IMR-90 (cell line): ENCODE measurements at regions not wholly inside any gene's neighbourhood (a gene's known extent, or its start where the extent isn't known, plus 50 kb on each side); places are given as distances from the start of the nearest gene placed in this dataset.

Experiments
- ATAC-seq: fragments of 200-7000 bp; cut with Tn5 transposase; 2 replicates; pipeline ENCODE4 v1.9.1; 2020; ENCODE audit warnings: low read depth, mild to moderate bottlenecking, moderate library complexity
- BruUV-seq: library from RNA; stranded (reverse); fragments of 400-500 nt; replicated peaks from 2 replicates; lab custom pipeline; 2021; lab: Mats Ljungman, UMichigan
- CTCF ChIA-PET: fragments of 300-600 bp; formaldehyde crosslinking; extraction: SDS; loops from one replicate; lab custom pipeline; 2021; ENCODE audit warnings: antibody characterized with exemption; lab: Yijun Ruan, JAX
- POLR2A ChIA-PET: fragments of 300-600 bp; sonication (Branson Sonifier 250); formaldehyde crosslinking; loops from one replicate; lab custom pipeline; 2022; ENCODE audit warnings: antibody characterized with exemption; ENCODE audit not compliant: unreplicated experiment; lab: Charles Lee
- DNase-seq: peaks from one replicate; pipeline ENCODE4 v3.0.0; 2013
- H2AFZ ChIP-seq: replicated peaks from 2 replicates; pipeline ENCODE3; 2013; ENCODE audit warnings: low read length, mild to moderate bottlenecking; ENCODE audit not compliant: poor library complexity
- H2AK5ac ChIP-seq: 2 replicates; pipeline ENCODE4 v1.6.1; 2013; ENCODE audit warnings: low read depth, low read length, inconsistent platforms
- H2AK9ac ChIP-seq: replicated peaks from 2 replicates; pipeline ENCODE3; 2013; ENCODE audit warnings: mild to moderate bottlenecking, low read depth, low read length, moderate library complexity; ENCODE audit not compliant: poor library complexity
- H2BK120ac ChIP-seq: 2 replicates; pipeline ENCODE4 v1.6.1; 2013; ENCODE audit warnings: low read depth, low read length, inconsistent platforms
- H2BK15ac ChIP-seq: 3 replicates; pipeline ENCODE4 v1.6.1; 2013; ENCODE audit warnings: low read depth, low read length, inconsistent platforms
- H2BK20ac ChIP-seq: 2 replicates; pipeline ENCODE4 v1.6.1; 2013; ENCODE audit warnings: low read depth, mild to moderate bottlenecking, inconsistent platforms, low read length, moderate library complexity
- H2BK5ac ChIP-seq: 2 replicates; pipeline ENCODE4 v1.6.1; 2013; ENCODE audit warnings: mild to moderate bottlenecking, low read depth, low read length, inconsistent platforms; ENCODE audit not compliant: poor library complexity, severe bottlenecking
- H3K14ac ChIP-seq: replicated peaks from 2 replicates; pipeline ENCODE4 v1.6.1; 2013; ENCODE audit warnings: low read depth, low read length, inconsistent platforms
- H3K18ac ChIP-seq: 2 replicates; pipeline ENCODE4 v1.6.1; 2013; ENCODE audit warnings: low read depth, low read length, control low read depth
- H3K23ac ChIP-seq: 2 replicates; pipeline ENCODE4 v1.6.1; 2013; ENCODE audit warnings: low read depth, low read length, inconsistent platforms
- H3K27ac ChIP-seq: 2 replicates; pipeline ENCODE4 v1.5.1; 2013; ENCODE audit warnings: mild to moderate bottlenecking, control low read depth, low read length; ENCODE audit not compliant: insufficient read depth
- H3K27me3 ChIP-seq: 2 replicates; pipeline ENCODE4 v1.6.1; 2013; ENCODE audit warnings: low read length; ENCODE audit not compliant: control insufficient read depth, insufficient read depth
- H3K36me3 ChIP-seq: 2 replicates; pipeline ENCODE4 v1.6.1; 2013; ENCODE audit warnings: low read length, mixed read lengths; ENCODE audit not compliant: control insufficient read depth, insufficient read depth
- H3K4ac ChIP-seq: 2 replicates; pipeline ENCODE4 v1.6.1; 2013; ENCODE audit warnings: low read depth, low read length, inconsistent platforms
- H3K4me1 ChIP-seq: 2 replicates; pipeline ENCODE4 v1.6.1; 2013; ENCODE audit warnings: low read length, mixed read lengths; ENCODE audit not compliant: control insufficient read depth, insufficient read depth
- H3K4me2 ChIP-seq: 2 replicates; pipeline ENCODE4 v1.6.1; 2013; ENCODE audit warnings: low read depth, mild to moderate bottlenecking, control low read depth, low read length, moderate library complexity
- H3K4me3 ChIP-seq: 2 replicates; pipeline ENCODE4 v1.5.1; 2013; ENCODE audit warnings: low read depth, mild to moderate bottlenecking, control low read depth, low read length, moderate library complexity; ENCODE audit not compliant: insufficient read depth
- H3K56ac ChIP-seq: 2 replicates; pipeline ENCODE4 v1.6.1; 2013; ENCODE audit warnings: low read length, inconsistent platforms; ENCODE audit not compliant: insufficient read depth; ENCODE audit errors: extremely low read depth
- H3K79me1 ChIP-seq, 2 experiments: 2 replicates each; pipeline ENCODE4 v1.6.1; 2013; ENCODE audit warnings: low read length in 2 of 2, inconsistent platforms in 1 of 2, low read depth in 1 of 2
- H3K9ac ChIP-seq: 2 replicates; pipeline ENCODE4 v1.6.1; 2013; ENCODE audit warnings: low read depth, low read length, control low read depth
- H3K9me1 ChIP-seq: 2 replicates; pipeline ENCODE4 v1.6.1; 2013; ENCODE audit warnings: low read length, inconsistent platforms; ENCODE audit not compliant: insufficient read depth
- H3K9me3 ChIP-seq: 2 replicates; pipeline ENCODE4 v1.6.1; 2013; ENCODE audit warnings: low read length; ENCODE audit not compliant: control insufficient read depth, insufficient read depth
- H4K20me1 ChIP-seq: 2 replicates; pipeline ENCODE4 v1.6.1; 2013; ENCODE audit warnings: low read length, inconsistent platforms; ENCODE audit not compliant: insufficient read depth
- H4K5ac ChIP-seq: 2 replicates; pipeline ENCODE4 v1.6.1; 2013; ENCODE audit warnings: mild to moderate bottlenecking, low read depth, low read length, control low read depth
- H4K8ac ChIP-seq, 2 experiments: 2 replicates each; pipeline ENCODE4 v1.6.1; 2013; ENCODE audit warnings: low read depth in 2 of 2, low read length in 2 of 2, control low read depth in 1 of 2, inconsistent platforms in 1 of 2
- H4K91ac ChIP-seq: 2 replicates; pipeline ENCODE4 v1.6.1; 2013; ENCODE audit warnings: low read depth, low read length, inconsistent platforms; ENCODE audit not compliant: insufficient read depth
- CEBPB ChIP-seq: IDR thresholded peaks from 2 replicates; pipeline ENCODE4 v1.6.1; 2012; ENCODE audit warnings: low read depth, low read length, improper control_type of control experiment
- ELK1 ChIP-seq: fragments of 150-350 bp; IDR thresholded peaks from 2 replicates; pipeline ENCODE4 v1.6.1; 2016; ENCODE audit warnings: low read depth, mild to moderate bottlenecking, low read length, moderate library complexity, borderline replicate concordance
- FOS ChIP-seq: fragments of 150-350 bp; IDR thresholded peaks from 2 replicates; pipeline ENCODE4 v1.6.1; 2016; ENCODE audit warnings: low read depth, low read length
- MAFK ChIP-seq: IDR thresholded peaks from 2 replicates; pipeline ENCODE4 v1.6.1; 2012; ENCODE audit warnings: low read depth, low read length, improper control_type of control experiment
- MAZ ChIP-seq: IDR thresholded peaks from 2 replicates; pipeline ENCODE4 v1.6.1; 2012; ENCODE audit warnings: low read depth, mild to moderate bottlenecking, low read length, improper control_type of control experiment, moderate library complexity, borderline replicate concordance
- MXI1 ChIP-seq: IDR thresholded peaks from 2 replicates; pipeline ENCODE4 v1.6.1; 2012; ENCODE audit warnings: low read depth, mild to moderate bottlenecking, low read length, moderate library complexity, borderline replicate concordance
- NFE2L2 ChIP-seq: fragments of 150-350 bp; IDR thresholded peaks from 2 replicates; pipeline ENCODE4 v1.6.1; 2016; ENCODE audit warnings: low read depth, mild to moderate bottlenecking, low read length
- POLR2A ChIP-seq: IDR thresholded peaks from 2 replicates; pipeline ENCODE4 v1.6.1; 2012; ENCODE audit warnings: mild to moderate bottlenecking, low read depth, low read length
- RCOR1 ChIP-seq: IDR thresholded peaks from 2 replicates; pipeline ENCODE4 v1.6.1; 2012; ENCODE audit warnings: mild to moderate bottlenecking, low read length, improper control_type of control experiment; ENCODE audit not compliant: insufficient replicate concordance
- RFX5 ChIP-seq: IDR thresholded peaks from 2 replicates; pipeline ENCODE4 v1.8.0; 2012; ENCODE audit warnings: low read depth, mild to moderate bottlenecking, low read length, moderate library complexity
- SMC3 ChIP-seq: fragments of 150-350 bp; IDR thresholded peaks from 2 replicates; pipeline ENCODE4 v1.6.1; 2016; ENCODE audit warnings: low read depth, mild to moderate bottlenecking, antibody characterized with exemption, low read length, moderate library complexity
- USF2 ChIP-seq: fragments of 150-350 bp; IDR thresholded peaks from 2 replicates; pipeline ENCODE4 v1.6.1; 2017; ENCODE audit warnings: mild to moderate bottlenecking, antibody characterized with exemption, low read length, low read depth
- WGBS, 2 experiments: methylation state at CpG; one replicate each; pipeline versions ENCODE4 v1.1.5 to v1.1.7; 2013; ENCODE audit warnings: missing lambda C conversion rate in 2 of 2; ENCODE audit not compliant: insufficient read length in 1 of 2; ENCODE audit errors: extremely low coverage in 2 of 2; 5-methylcytosine and 5-hydroxymethylcytosine counted together
- dilution Hi-C: fragments of 300-500 bp; cut with HindIII; formaldehyde crosslinking; loops from one replicate; pipeline ENCODE4 v1.14.3; 2018; ENCODE audit warnings: low sequenced_read_pairs; ENCODE audit not compliant: unreplicated experiment
- in situ Hi-C: fragments of 300-500 bp; cut with MboI; formaldehyde crosslinking; loops from 3 replicates; pipeline ENCODE4 v1.14.3; 2019; ENCODE audit warnings: low sequenced_read_pairs, inconsistent platforms, mixed read lengths
- intact Hi-C: fragments of 100-400 bp; cut with micrococcal nuclease; formaldehyde crosslinking; loops from 2 replicates; pipeline ENCODE4 v1.10.0; 2022

- DNase-seq (no peak), ATAC-seq (no peak)
- no peak overlapping the region for H3K4ac ChIP-seq
- no peaks in the 10 kb centered on the region for H3K27me3 ChIP-seq
- no TSS peak for BruUV-seq
- H2BK120ac ChIP-seq: no peak overlapping the region
- H3K4me3 ChIP-seq: no peak overlapping the region
- in situ Hi-C loops (no loop called here), intact Hi-C loops (no loop called here), dilution Hi-C loops (no loop called here)
- H4K8ac ChIP-seq: no peak overlapping the region
- no peak overlapping the region for H2BK5ac ChIP-seq
- H3K27ac ChIP-seq: no peak overlapping the region
- no peaks in the 10 kb centered on the region for H3K4me1 ChIP-seq
- no peaks in the 10 kb centered on the region for H3K36me3 ChIP-seq
- H3K9me1 ChIP-seq: no peaks in the 10 kb centered on the region
- H2BK20ac ChIP-seq: no peak overlapping the region
- WGBS, 2 experiments: no CpG with 5 or more reads among the region's 3 CpGs
- no peak overlapping the region for H4K5ac ChIP-seq
- H3K56ac ChIP-seq: no peak overlapping the region
- no peak overlapping the region for H2BK15ac ChIP-seq
- H3K79me1 ChIP-seq: no peaks in the 10 kb centered on the region
- H4K20me1 ChIP-seq: no peaks in the 10 kb centered on the region
- H2AK9ac ChIP-seq: no peak overlapping the region
- no peak overlapping the region for H3K9ac ChIP-seq
- H4K91ac ChIP-seq: no peak overlapping the region
- POLR2A ChIA-PET: no interaction called here
- CTCF ChIA-PET: interaction anchor here (0.6 kb wide), 1 partner anchor 91 kb away, joined by 3 read pairs; no protein-coding TSS in a partner anchor
- no peak overlapping the region for H2AK5ac ChIP-seq
- H2AFZ ChIP-seq: no peak overlapping the region
- H3K9me3 ChIP-seq: no peaks in the 10 kb centered on the region
- H3K18ac ChIP-seq: no peak overlapping the region
- H3K14ac ChIP-seq: no peak overlapping the region
- no peak overlapping the region for H3K4me2 ChIP-seq
- no peak overlapping the region for H3K23ac ChIP-seq
- TF ChIP-seq MAZ (no peak), MAFK (no peak), MXI1 (no peak), SMC3 (no peak), NFE2L2 (no peak), FOS (no peak), POLR2A (no peak), USF2 (no peak), RFX5 (no peak), ELK1 (no peak), CEBPB (no peak), RCOR1 (no peak)
Measured at GRCh38 chr12:70028918-70029317, 203.9 kb downstream of the MYRFL start.
